NCI-H2227 (cell line): ENCODE measurements at regions not wholly inside any gene's neighbourhood (a gene's known extent, or its start where the extent isn't known, plus 50 kb on each side); places are given as distances from the start of the nearest gene placed in this dataset.

Experiments used
- DNase-seq: peaks from one replicate; lab custom pipeline; 2025; ENCODE audit not compliant: unreplicated experiment; lab: John Stamatoyannopoulos, UW

- DNase-seq = no peak
Observed at GRCh38 chr10:129165076-129165720, 301.8 kb upstream of the MGMT start.

GRCh38 chr10:129165770-129166169, 301.3 kb upstream of the MGMT start:
- no peak for DNase-seq

GRCh38 chr10:129168660-129169059, 298.4 kb upstream of the MGMT start:
- DNase-seq = no peak

DNA sequence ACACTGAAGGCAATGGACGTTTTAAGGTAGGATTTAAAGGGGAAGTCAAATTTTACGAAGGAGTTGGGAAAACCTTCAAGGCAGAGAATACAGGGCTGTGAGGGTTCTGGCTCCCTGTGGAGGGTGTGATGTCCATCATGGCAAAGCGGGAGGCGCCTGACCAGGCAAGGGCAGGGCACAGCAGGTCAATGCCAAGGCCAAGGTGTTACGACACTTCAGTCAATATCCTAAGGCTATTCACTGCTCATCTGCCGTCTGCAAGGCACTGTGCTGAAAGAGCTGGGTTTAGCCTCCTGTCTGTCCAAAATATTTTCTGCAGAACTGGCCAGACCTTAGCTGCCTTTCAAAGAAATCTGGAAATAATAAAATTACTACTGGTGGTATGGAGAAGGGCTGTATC, 297.9 kb upstream of the MGMT start:
- no peak for DNase-seq

- no peak for DNase-seq
Observed at GRCh38 chr10:129170812-129171211, 296.2 kb upstream of the MGMT start.

DNA sequence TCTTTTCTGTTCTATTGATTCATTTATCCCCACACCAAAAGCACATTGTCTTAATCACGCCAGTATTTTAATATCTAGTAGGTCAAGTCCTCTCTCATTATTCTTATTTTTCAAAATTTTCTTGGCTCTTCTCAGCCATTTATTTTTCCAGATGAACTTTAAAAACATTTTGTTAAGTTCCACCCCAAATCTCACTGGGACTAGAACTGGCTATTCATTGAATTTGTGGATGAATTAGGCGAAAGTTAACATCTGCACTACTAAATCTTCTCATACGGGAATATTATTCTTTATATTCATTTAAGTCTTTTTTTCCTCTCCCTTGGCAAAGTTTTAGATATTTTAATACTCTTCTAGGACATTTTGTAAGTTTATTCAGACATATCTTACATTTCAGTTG, 295.2 kb upstream of the MGMT start:
- DNase-seq = no peak

GRCh38 chr10:129174232-129175014, 292.6 kb upstream of the MGMT start:
- DNase-seq = no peak

- DNase-seq = no peak
Observed at GRCh38 chr10:129179245-129179971, 287.6 kb upstream of the MGMT start.

- DNase-seq = no peak
Observed at GRCh38 chr10:129179972-129180678, 286.9 kb upstream of the MGMT start.

DNA sequence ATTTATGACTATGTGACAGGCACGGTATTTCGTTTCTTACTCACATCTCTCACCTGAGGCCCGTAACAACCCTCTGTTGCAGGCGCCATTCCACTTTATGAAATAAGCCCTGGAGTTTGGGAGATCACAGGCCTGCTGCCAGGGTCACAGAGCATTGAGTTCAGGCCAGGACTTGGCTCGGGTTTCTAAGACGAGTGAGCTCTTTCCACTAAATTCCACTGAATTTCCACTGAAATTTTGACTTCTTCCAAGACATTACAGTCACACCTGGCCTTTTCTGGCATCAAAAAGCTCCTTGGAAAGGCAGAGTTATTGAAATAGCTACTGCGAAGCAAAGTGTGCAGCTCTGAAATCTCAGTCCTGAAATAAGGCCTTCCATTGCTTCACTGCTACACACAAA, 282.8 kb upstream of the MGMT start:
- no peak for DNase-seq

DNA sequence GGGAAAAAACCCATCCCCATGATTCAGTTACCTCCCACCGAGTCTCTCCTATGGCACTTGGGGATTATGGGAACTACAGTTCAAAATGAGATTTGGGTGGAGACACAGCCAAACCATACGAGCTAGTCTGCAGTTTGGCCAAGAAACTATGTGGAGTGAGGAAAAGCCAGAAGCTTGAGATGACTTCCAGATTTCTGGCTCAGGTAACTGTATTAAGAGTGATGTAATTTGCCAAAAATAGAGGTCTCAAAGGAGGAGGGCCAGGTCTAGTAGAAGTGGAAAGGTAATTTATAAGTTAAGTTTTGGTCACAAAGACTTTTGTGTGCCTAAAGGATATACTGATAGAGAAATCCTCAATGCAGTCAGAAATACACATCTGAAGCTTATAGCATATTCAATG, 279.7 kb upstream of the MGMT start:
- DNase-seq = no peak

DNA sequence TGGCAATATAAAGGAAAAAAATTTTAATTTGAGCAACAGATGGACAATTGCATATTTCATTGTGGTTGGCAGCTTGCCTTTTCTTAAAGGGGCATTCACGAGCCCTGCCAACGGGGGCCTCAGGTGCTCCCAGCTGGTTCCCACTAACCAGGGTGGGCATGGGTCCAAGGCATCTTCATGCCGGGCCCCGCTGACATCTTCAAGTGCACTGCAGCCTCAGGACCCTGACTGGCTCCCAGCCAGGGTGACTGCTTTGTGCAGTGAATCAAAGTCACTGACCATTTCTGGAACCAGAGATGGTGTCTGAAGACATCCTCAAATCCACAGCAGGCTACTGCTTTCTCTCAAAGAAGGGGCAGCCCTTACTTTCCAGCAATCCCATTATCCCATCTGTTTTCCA, 275.2 kb upstream of the MGMT start:
- no peak for DNase-seq

DNA sequence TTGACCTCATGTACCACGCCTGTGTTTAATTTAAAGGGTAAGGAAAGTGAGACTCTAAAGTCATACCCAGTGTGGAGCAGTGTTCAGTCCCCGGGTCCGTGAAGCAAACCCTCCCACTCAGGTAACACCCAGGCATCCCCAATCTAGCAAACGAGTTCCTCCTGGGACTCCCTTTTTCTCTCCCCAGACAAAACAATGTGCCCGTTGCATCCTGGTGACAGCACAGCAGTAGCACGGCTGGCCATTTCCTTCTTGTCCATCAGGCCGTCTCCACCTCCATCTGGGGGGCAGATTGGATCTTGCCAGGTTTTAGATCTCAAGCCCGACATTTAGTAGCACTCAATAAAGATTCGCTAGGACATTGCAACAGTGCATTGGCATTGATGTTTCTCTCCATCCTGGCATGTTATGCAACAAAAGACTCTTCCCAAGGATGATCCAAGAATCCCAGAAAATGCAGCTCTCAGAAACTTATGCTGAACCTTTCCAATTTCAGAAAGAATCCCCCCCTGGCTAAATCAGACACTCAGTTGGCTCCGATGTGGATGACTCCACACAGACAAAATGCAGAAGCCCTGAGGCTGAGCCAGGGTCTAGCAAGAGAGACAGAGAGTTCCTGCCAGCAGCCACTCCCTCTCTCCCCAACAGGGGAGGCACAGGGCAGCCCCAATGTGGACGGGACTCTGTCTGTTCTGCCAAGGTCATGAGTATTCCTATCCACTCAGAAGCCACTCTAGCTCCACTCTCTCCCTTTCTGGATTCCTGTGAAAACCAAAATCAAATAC, 274.5 kb upstream of the MGMT start:
- no peak for DNase-seq

- DNase-seq = no peak
Observed at GRCh38 chr10:129193148-129193547, 273.9 kb upstream of the MGMT start.

- no peak for DNase-seq
Observed at GRCh38 chr10:129194181-129194870, 272.7 kb upstream of the MGMT start.

- DNase-seq = no peak
Observed at GRCh38 chr10:129199826-129200225, 267.2 kb upstream of the MGMT start.

GRCh38 chr10:129203819-129204218, 263.2 kb upstream of the MGMT start:
- no peak for DNase-seq

DNA sequence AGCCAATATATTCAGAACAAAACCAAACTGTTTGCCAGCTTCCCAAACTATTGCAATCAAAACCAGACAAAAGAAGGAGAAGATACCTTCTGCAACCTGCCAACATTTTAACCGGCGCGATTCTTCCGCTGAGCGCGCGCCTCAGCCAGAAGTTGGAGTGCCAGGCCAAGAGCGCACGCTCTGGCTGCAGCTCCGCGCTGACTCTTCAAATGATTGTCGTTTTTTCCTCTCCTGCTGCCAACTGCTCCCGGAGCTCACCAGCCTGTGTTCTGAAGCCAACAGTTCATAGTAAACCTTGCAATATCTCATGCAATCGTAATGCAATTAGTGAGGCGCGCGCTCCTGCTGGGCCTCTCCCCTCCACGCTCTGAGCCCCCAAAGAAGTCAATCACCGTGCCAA, 259.7 kb upstream of the MGMT start:
- DNase-seq = no peak

DNA sequence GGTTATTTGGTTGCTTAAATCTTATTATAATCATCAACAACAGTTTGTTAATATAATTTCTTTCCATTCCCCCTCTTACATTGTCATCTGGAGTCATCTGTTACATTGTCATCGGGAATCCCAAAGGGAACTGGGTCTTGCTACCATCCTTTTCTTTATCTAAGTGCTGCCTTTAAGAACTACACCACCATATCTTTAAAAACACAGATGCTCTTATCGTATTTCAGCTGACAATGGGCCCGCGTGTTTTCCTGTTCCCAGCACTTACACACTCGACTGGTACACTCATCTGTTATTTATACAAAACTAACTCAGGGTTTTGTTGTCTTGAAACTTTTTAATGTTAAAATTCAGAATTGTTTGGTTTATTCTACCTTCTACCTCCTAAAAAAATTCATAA, 256.2 kb upstream of the MGMT start:
- no peak for DNase-seq

DNA sequence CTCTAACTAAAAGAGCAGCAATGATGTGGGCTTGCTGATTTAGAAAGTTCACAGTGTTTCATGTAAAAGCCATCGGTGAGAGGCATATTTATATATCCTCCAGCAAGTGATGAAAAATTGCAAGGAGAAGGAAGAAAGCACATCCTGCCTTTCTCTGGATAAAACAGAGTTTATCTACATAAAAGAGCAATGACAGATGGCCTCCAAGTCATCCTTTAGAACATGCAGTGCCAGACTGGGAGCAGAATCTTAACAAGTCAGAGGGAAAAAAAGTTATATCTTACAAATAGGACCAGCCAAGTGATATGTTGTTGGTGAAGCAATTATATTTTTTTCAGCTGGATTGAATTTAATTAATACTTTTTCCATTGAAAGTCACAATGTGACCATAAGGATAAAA, 253.8 kb upstream of the MGMT start:
- no peak for DNase-seq
